ENCODE measurements at regions not wholly inside any gene's neighbourhood (a gene's known extent, or its start where the extent isn't known, plus 50 kb on each side); places are given as distances from the start of the nearest gene placed in this dataset.
"Not testable (repeated sequence)": the region's sequence is repeated elsewhere in the genome, so short reads cannot be mapped to it uniquely, and the experiment has no call there.

- DNase-seq (ENCODE audit: low read depth): no peak
Measured at GRCh38 chr4:85018983-85019382, 52.5 kb upstream of the WDFY3 start.

- no peak for DNase-seq (ENCODE audit: low read depth)
Measured at GRCh38 chr4:85019411-85019810, 52.9 kb upstream of the WDFY3 start.

GRCh38 chr4:85024671-85025070, 58.2 kb upstream of the WDFY3 start:
- DNase-seq (ENCODE audit: low read depth): no peak

- no peak for DNase-seq (ENCODE audit: low read depth)
Measured at GRCh38 chr4:85028910-85029309, 62.4 kb upstream of the WDFY3 start.

GRCh38 chr4:85029453-85029852, 63.0 kb upstream of the WDFY3 start:
- no peak for DNase-seq (ENCODE audit: low read depth)

GRCh38 chr4:85030156-85030555, 63.7 kb upstream of the WDFY3 start:
- no peak for DNase-seq (ENCODE audit: low read depth)

- not testable (repeated sequence) for DNase-seq (ENCODE audit: low read depth)
Measured at GRCh38 chr4:85033838-85034237, 67.3 kb upstream of the WDFY3 start.

- peak; percentile 1 for DNase-seq (ENCODE audit: low read depth)
Measured at GRCh38 chr4:85039526-85039925, 73.0 kb upstream of the WDFY3 start.

- not testable (repeated sequence) for DNase-seq (ENCODE audit: low read depth)
Measured at GRCh38 chr4:85043812-85044496, 77.5 kb upstream of the WDFY3 start.

GRCh38 chr4:85050736-85051135, 84.2 kb upstream of the WDFY3 start:
- no peak for DNase-seq (ENCODE audit: low read depth)

- no peak for DNase-seq (ENCODE audit: low read depth)
Measured at GRCh38 chr4:85051526-85051925, 85.0 kb upstream of the WDFY3 start.

- not testable (repeated sequence) for DNase-seq (ENCODE audit: low read depth)
Measured at GRCh38 chr4:85054925-85055324, 88.4 kb upstream of the WDFY3 start.

- no peak for DNase-seq (ENCODE audit: low read depth)
Measured at GRCh38 chr4:85058551-85058950, 92.1 kb upstream of the WDFY3 start.

- no peak for DNase-seq (ENCODE audit: low read depth)
Measured at GRCh38 chr4:85061974-85062373, 95.5 kb upstream of the WDFY3 start.

GRCh38 chr4:85062466-85062865, 96.0 kb upstream of the WDFY3 start:
- DNase-seq (ENCODE audit: low read depth): no peak

GRCh38 chr4:85067342-85067741, 100.9 kb upstream of the WDFY3 start:
- DNase-seq (ENCODE audit: low read depth): no peak

- DNase-seq (ENCODE audit: low read depth): no peak
Measured at GRCh38 chr4:85078016-85078415, 111.5 kb upstream of the WDFY3 start.

- DNase-seq (ENCODE audit: low read depth): no peak
Measured at GRCh38 chr4:85081196-85081595, 114.7 kb upstream of the WDFY3 start.

- DNase-seq (ENCODE audit: low read depth): peak; percentile 46
Measured at GRCh38 chr4:85084371-85085094, 118.0 kb upstream of the WDFY3 start.

GRCh38 chr4:85086721-85087120, 120.2 kb upstream of the WDFY3 start:
- DNase-seq (ENCODE audit: low read depth): no peak

GRCh38 chr4:85092536-85092935, 126.0 kb upstream of the WDFY3 start:
- DNase-seq (ENCODE audit: low read depth): no peak

GRCh38 chr4:85092943-85093342, 126.5 kb upstream of the WDFY3 start:
- no peak for DNase-seq (ENCODE audit: low read depth)

- DNase-seq (ENCODE audit: low read depth): no peak
Measured at GRCh38 chr4:85094735-85095134, 128.2 kb upstream of the WDFY3 start.

- no peak for DNase-seq (ENCODE audit: low read depth)
Measured at GRCh38 chr4:85102606-85103005, 136.1 kb upstream of the WDFY3 start.
